Breast epithelium (tissue), 4 donors: ENCODE measurements at regions not wholly inside any gene's neighbourhood (a gene's known extent, or its start where the extent isn't known, plus 50 kb on each side); places are given as distances from the start of the nearest gene placed in this dataset.

Experiments
- DNase-seq, 2 donors: peaks; one replicate each; pipeline ENCODE4 v3.0.0-alpha.2; 2019; ENCODE audit warnings: low spot score in 2 of 2
- H3K27ac ChIP-seq, 2 donors: fragments of 200-600 bp; sonication (generic) in 1 of 2; one replicate each; pipeline ENCODE4 v1.5.1; 2016 to 2019; ENCODE audit warnings: mild to moderate bottlenecking in 1 of 2
- H3K27me3 ChIP-seq, 2 donors: fragments of 200-600 bp; sonication (generic) in 1 of 2; one replicate each; pipeline versions ENCODE4 v1.5.1 to v1.6.0; 2017 to 2019; ENCODE audit warnings: control low read depth in 1 of 2, mild to moderate bottlenecking in 1 of 2
- H3K36me3 ChIP-seq: fragments of 200-600 bp; one replicate; pipeline ENCODE4 v1.5.1; 2019
- H3K4me1 ChIP-seq, 2 donors: fragments of 200-600 bp; sonication (generic); one replicate each; pipeline ENCODE4 v1.5.1; 2016 to 2019; ENCODE audit warnings: control low read depth in 1 of 2
- H3K4me3 ChIP-seq, 3 donors: fragments of 200-600 bp; sonication (generic); 1 replicate in 2 of 3; 2 replicates in 1 of 3; pipeline ENCODE4 v1.5.1; 2016 to 2019; ENCODE audit warnings: mild to moderate bottlenecking in 3 of 3, moderate library complexity in 2 of 3
- H3K9me3 ChIP-seq, 2 donors: fragments of 200-600 bp; sonication (generic) in 1 of 2; one replicate each; pipeline ENCODE4 v1.5.1; 2016 to 2019; ENCODE audit warnings: control low read depth in 1 of 2
- CTCF ChIP-seq, 3 donors: fragments of 450-650 bp; IDR thresholded peaks; one replicate each; pipeline ENCODE4 v1.5.1; 2016 to 2017; ENCODE audit warnings: antibody characterized with exemption in 3 of 3, mild to moderate bottlenecking in 3 of 3, moderate library complexity in 3 of 3
- POLR2A ChIP-seq: fragments of 450-650 bp; IDR thresholded peaks from one replicate; pipeline ENCODE4 v1.6.1; 2016; ENCODE audit warnings: antibody characterized with exemption, mild to moderate bottlenecking, moderate library complexity
- POLR2AphosphoS5 ChIP-seq, 3 donors: sonication (generic); formaldehyde crosslinking; IDR thresholded peaks; one replicate each; pipeline ENCODE4 v1.6.1; 2017; ENCODE audit warnings: antibody characterized with exemption in 3 of 3
- intact Hi-C: fragments of 100-400 bp; cut with DNase I; formaldehyde crosslinking; loops from one replicate; pipeline ENCODE4 v1.15.1; 2023; ENCODE audit warnings: low total_unique reads

GRCh38 chr4:126779001-126779400 is 853.8 kb upstream of the INTU start:
- Histone ChIP-seq H3K4me1 (no peaks in the 10 kb centered on the region), H3K27ac (no peak overlapping the region), H3K27me3 (no peaks in the 10 kb centered on the region), H3K4me3 (no peak overlapping the region), H3K9me3 (no peaks in the 10 kb centered on the region), H3K36me3 (no peaks in the 10 kb centered on the region)
- TF ChIP-seq CTCF (IDR thresholded peaks at IDR 0.05) (no peak), POLR2AphosphoS5 (IDR thresholded peaks at IDR 0.05) (no peak), POLR2A (no peak)
- DNase-seq: no peak
- intact Hi-C loops: loop anchor here (10.0 kb wide), 1 partner anchor 1116 kb away; no protein-coding TSS in a partner anchor

- Histone ChIP-seq H3K4me3 (no peak overlapping the region), H3K4me1 (no peaks in the 10 kb centered on the region), H3K27me3 (no peaks in the 10 kb centered on the region), H3K36me3 (no peaks in the 10 kb centered on the region), H3K27ac (no peak overlapping the region), H3K9me3 (no peaks in the 10 kb centered on the region)
- DNase-seq: no peak
- TF ChIP-seq CTCF (IDR thresholded peaks at IDR 0.05) (no peak), POLR2AphosphoS5 (IDR thresholded peaks at IDR 0.05) (no peak), POLR2A (no peak)
- intact Hi-C loops: loop anchor here (10.0 kb wide), 1 partner anchor 1115 kb away; no protein-coding TSS in a partner anchor
These were observed 853.2 kb upstream of the INTU start for GRCh38 chr4:126779436-126780166.

- H3K36me3 ChIP-seq: no peaks in the 10 kb centered on the region
- H3K9me3 ChIP-seq: no peaks in the 10 kb centered on the region
- no peaks in the 10 kb centered on the region for H3K4me1 ChIP-seq
- no peak overlapping the region for H3K4me3 ChIP-seq
- intact Hi-C loops: no loop called here
- H3K27me3 ChIP-seq: no peaks in the 10 kb centered on the region
- no peak for TF ChIP-seq CTCF (IDR thresholded peaks at IDR 0.05)
- TF ChIP-seq POLR2AphosphoS5 (IDR thresholded peaks at IDR 0.05): no peak
- no peak for TF ChIP-seq POLR2A
- no peak overlapping the region for H3K27ac ChIP-seq
- no peak for DNase-seq
These were observed 849.6 kb upstream of the INTU start for GRCh38 chr4:126783191-126783590.

GRCh38 chr4:126784966-126785580 is 847.7 kb upstream of the INTU start:
- no peak overlapping the region for H3K4me3 ChIP-seq
- no peaks in the 10 kb centered on the region for H3K27me3 ChIP-seq
- intact Hi-C loops: no loop called here
- TF ChIP-seq POLR2A (no peak), POLR2AphosphoS5 (IDR thresholded peaks at IDR 0.05) (no peak), CTCF (IDR thresholded peaks at IDR 0.05) (no peak)
- no peaks in the 10 kb centered on the region for H3K4me1 ChIP-seq
- H3K27ac ChIP-seq: no peak overlapping the region
- no peaks in the 10 kb centered on the region for H3K9me3 ChIP-seq
- no peaks in the 10 kb centered on the region for H3K36me3 ChIP-seq
- DNase-seq: no peak

- Histone ChIP-seq H3K27ac (no peak overlapping the region), H3K27me3 (no peaks in the 10 kb centered on the region), H3K9me3 (no peaks in the 10 kb centered on the region), H3K4me1 (no peaks in the 10 kb centered on the region), H3K4me3 (no peak overlapping the region), H3K36me3 (peaks cover 6% of the 10 kb centered on the region)
- intact Hi-C loops: no loop called here
- DNase-seq: no peak
- no peak for TF ChIP-seq POLR2AphosphoS5 (IDR thresholded peaks at IDR 0.05)
- TF ChIP-seq CTCF (IDR thresholded peaks at IDR 0.05): no peak
- TF ChIP-seq POLR2A: no peak
These were observed 842.1 kb upstream of the INTU start for GRCh38 chr4:126790633-126791032.
